RPMI8226 (cell line): ENCODE measurements at regions not wholly inside any gene's neighbourhood (a gene's known extent, or its start where the extent isn't known, plus 50 kb on each side); places are given as distances from the start of the nearest gene placed in this dataset.
"Not testable (repeated sequence)": the region's sequence is repeated elsewhere in the genome, so short reads cannot be mapped to it uniquely, and the experiment has no call there.

Experiments
- DNase-seq: peaks from one replicate; pipeline ENCODE4 v3.0.0-alpha.2; 2015

- DNase-seq: no peak
These were observed 426.5 kb upstream of the NFE2L3 start for GRCh38 chr7:25725451-25725850.

- DNase-seq: no peak
These were observed 425.7 kb upstream of the NFE2L3 start for GRCh38 chr7:25726170-25726780.

GRCh38 chr7:25726781-25727311 lies 425.2 kb upstream of the NFE2L3 start:
- DNase-seq: no peak

- no peak for DNase-seq
These were observed 424.6 kb upstream of the NFE2L3 start for GRCh38 chr7:25727446-25727845.

- no peak for DNase-seq
These were observed 424.1 kb upstream of the NFE2L3 start for GRCh38 chr7:25727876-25728275.

GRCh38 chr7:25731068-25731845 lies 420.7 kb upstream of the NFE2L3 start:
- no peak for DNase-seq

GRCh38 chr7:25731846-25732245 lies 420.2 kb upstream of the NFE2L3 start:
- DNase-seq: no peak

- no peak for DNase-seq
These were observed 419.2 kb upstream of the NFE2L3 start for GRCh38 chr7:25732766-25733217.

- DNase-seq: no peak
These were observed 416.2 kb upstream of the NFE2L3 start for GRCh38 chr7:25735674-25736242.

GRCh38 chr7:25738528-25738927 lies 413.5 kb upstream of the NFE2L3 start:
- DNase-seq: no peak

GRCh38 chr7:25739143-25739542 lies 412.9 kb upstream of the NFE2L3 start:
- DNase-seq: no peak

- no peak for DNase-seq
These were observed 409.7 kb upstream of the NFE2L3 start for GRCh38 chr7:25742316-25742715.

GRCh38 chr7:25743670-25744451 lies 408.1 kb upstream of the NFE2L3 start:
- not testable (repeated sequence) for DNase-seq

GRCh38 chr7:25750744-25751508 lies 401.1 kb upstream of the NFE2L3 start:
- no peak for DNase-seq

GRCh38 chr7:25752154-25752553 lies 399.8 kb upstream of the NFE2L3 start:
- DNase-seq: no peak

GRCh38 chr7:25752967-25753791 lies 398.8 kb upstream of the NFE2L3 start:
- no peak for DNase-seq

- DNase-seq: no peak
These were observed 398.2 kb upstream of the NFE2L3 start for GRCh38 chr7:25753837-25754236.

GRCh38 chr7:25754333-25754732 lies 397.7 kb upstream of the NFE2L3 start:
- DNase-seq: no peak

- no peak for DNase-seq
These were observed 397.2 kb upstream of the NFE2L3 start for GRCh38 chr7:25754751-25755150.

- DNase-seq: no peak
These were observed 395.4 kb upstream of the NFE2L3 start for GRCh38 chr7:25756601-25757000.

GRCh38 chr7:25758559-25758958 lies 393.4 kb upstream of the NFE2L3 start:
- no peak for DNase-seq
